ENCODE measurements at regions not wholly inside any gene's neighbourhood (a gene's known extent, or its start where the extent isn't known, plus 50 kb on each side); places are given as distances from the start of the nearest gene placed in this dataset.

GRCh38 chr2:8547284-8548064, 134.4 kb upstream of the ID2 start:
- no peak overlapping the region for H3K9ac ChIP-seq (ENCODE audit: insufficient read length, low read depth)
- no peaks in the 10 kb centered on the region for H3K27me3 ChIP-seq (ENCODE audit: insufficient read depth, insufficient read length)
- H3K4me3 ChIP-seq (ENCODE audit: insufficient read length, low read depth) = no peak overlapping the region
- H3K4me1 ChIP-seq (ENCODE audit: insufficient read depth, insufficient read length) = peaks cover 10% of the 10 kb centered on the region
- no peaks in the 10 kb centered on the region for H3K36me3 ChIP-seq (ENCODE audit: insufficient read depth, insufficient read length, low read length)
- DNase-seq (ENCODE audit: low read depth, low spot score) = no peak
- no peaks in the 10 kb centered on the region for H3K9me3 ChIP-seq (ENCODE audit: insufficient read depth, low read length)
- TF ChIP-seq YY1 (IDR thresholded peaks at IDR 0.05; ENCODE audit: insufficient read depth, insufficient read length) (no peak), SUZ12 (IDR thresholded peaks at IDR 0.05; ENCODE audit: extremely low read depth, insufficient read depth, insufficient read length) (no peak), ZNF274 (IDR thresholded peaks at IDR 0.05; ENCODE audit: low read depth, low read length) (no peak)

DNA sequence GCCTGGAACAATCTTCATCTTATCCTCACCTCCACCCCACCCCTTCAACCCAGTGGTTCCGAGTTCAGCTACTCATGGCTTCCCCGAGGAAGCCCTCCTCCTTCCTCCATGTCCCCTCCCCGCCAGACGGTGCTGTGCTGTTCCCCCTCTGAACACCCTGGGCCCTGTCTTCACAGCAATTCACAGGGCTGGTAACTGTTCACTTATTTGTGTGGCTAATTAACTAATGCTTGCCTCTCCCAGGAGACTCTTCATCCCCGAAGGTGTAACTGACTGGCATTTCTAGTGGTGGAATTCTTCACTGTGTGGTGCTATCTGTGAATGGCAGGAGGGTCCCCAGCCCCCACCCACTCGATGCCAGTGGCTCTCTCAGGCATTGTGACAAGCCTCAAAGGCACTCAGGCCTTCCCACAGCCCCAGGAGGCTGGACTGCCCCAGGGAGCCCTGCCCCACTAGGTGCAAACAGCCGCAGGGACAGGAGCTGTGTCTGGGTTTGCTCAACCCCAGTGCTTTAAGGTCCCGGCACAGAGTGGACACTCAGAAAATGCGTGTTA, 133.7 kb upstream of the ID2 start:
- H3K36me3 ChIP-seq (ENCODE audit: insufficient read depth, insufficient read length, low read length) = no peaks in the 10 kb centered on the region
- H3K4me3 ChIP-seq (ENCODE audit: insufficient read length, low read depth) = no peak overlapping the region
- H3K27me3 ChIP-seq (ENCODE audit: insufficient read depth, insufficient read length) = no peaks in the 10 kb centered on the region
- no peak overlapping the region for H3K9ac ChIP-seq (ENCODE audit: insufficient read length, low read depth)
- H3K9me3 ChIP-seq (ENCODE audit: insufficient read depth, low read length) = no peaks in the 10 kb centered on the region
- TF ChIP-seq SUZ12 (IDR thresholded peaks at IDR 0.05; ENCODE audit: extremely low read depth, insufficient read depth, insufficient read length) (no peak), YY1 (IDR thresholded peaks at IDR 0.05; ENCODE audit: insufficient read depth, insufficient read length) (no peak), ZNF274 (IDR thresholded peaks at IDR 0.05; ENCODE audit: low read depth, low read length) (no peak)
- DNase-seq (ENCODE audit: low read depth, low spot score) = no peak
- peaks cover 10% of the 10 kb centered on the region for H3K4me1 ChIP-seq (ENCODE audit: insufficient read depth, insufficient read length)

- Histone ChIP-seq H3K9me3 (ENCODE audit: insufficient read depth, low read length) (no peaks in the 10 kb centered on the region), H3K36me3 (ENCODE audit: insufficient read depth, insufficient read length, low read length) (no peaks in the 10 kb centered on the region), H3K4me1 (ENCODE audit: insufficient read depth, insufficient read length) (peaks cover 10% of the 10 kb centered on the region), H3K4me3 (ENCODE audit: insufficient read length, low read depth) (no peak overlapping the region), H3K27me3 (ENCODE audit: insufficient read depth, insufficient read length) (no peaks in the 10 kb centered on the region), H3K9ac (ENCODE audit: insufficient read length, low read depth) (no peak overlapping the region)
- TF ChIP-seq YY1 (IDR thresholded peaks at IDR 0.05; ENCODE audit: insufficient read depth, insufficient read length) (no peak), SUZ12 (IDR thresholded peaks at IDR 0.05; ENCODE audit: extremely low read depth, insufficient read depth, insufficient read length) (no peak), ZNF274 (IDR thresholded peaks at IDR 0.05; ENCODE audit: low read depth, low read length) (no peak)
- no peak for DNase-seq (ENCODE audit: low read depth, low spot score)
Measured at GRCh38 chr2:8548619-8549150, 133.2 kb upstream of the ID2 start.

- no peak overlapping the region for H3K9ac ChIP-seq (ENCODE audit: insufficient read length, low read depth)
- no peak for TF ChIP-seq ZNF274 (IDR thresholded peaks at IDR 0.05; ENCODE audit: low read depth, low read length)
- no peak for TF ChIP-seq YY1 (IDR thresholded peaks at IDR 0.05; ENCODE audit: insufficient read depth, insufficient read length)
- TF ChIP-seq SUZ12 (IDR thresholded peaks at IDR 0.05; ENCODE audit: extremely low read depth, insufficient read depth, insufficient read length) = no peak
- no peak for DNase-seq (ENCODE audit: low read depth, low spot score)
- H3K27me3 ChIP-seq (ENCODE audit: insufficient read depth, insufficient read length) = no peaks in the 10 kb centered on the region
- H3K4me3 ChIP-seq (ENCODE audit: insufficient read length, low read depth) = no peak overlapping the region
- no peaks in the 10 kb centered on the region for H3K36me3 ChIP-seq (ENCODE audit: insufficient read depth, insufficient read length, low read length)
- H3K9me3 ChIP-seq (ENCODE audit: insufficient read depth, low read length) = no peaks in the 10 kb centered on the region
- H3K4me1 ChIP-seq (ENCODE audit: insufficient read depth, insufficient read length) = peaks cover 10% of the 10 kb centered on the region
Measured at GRCh38 chr2:8549273-8549922, 132.5 kb upstream of the ID2 start.

DNA sequence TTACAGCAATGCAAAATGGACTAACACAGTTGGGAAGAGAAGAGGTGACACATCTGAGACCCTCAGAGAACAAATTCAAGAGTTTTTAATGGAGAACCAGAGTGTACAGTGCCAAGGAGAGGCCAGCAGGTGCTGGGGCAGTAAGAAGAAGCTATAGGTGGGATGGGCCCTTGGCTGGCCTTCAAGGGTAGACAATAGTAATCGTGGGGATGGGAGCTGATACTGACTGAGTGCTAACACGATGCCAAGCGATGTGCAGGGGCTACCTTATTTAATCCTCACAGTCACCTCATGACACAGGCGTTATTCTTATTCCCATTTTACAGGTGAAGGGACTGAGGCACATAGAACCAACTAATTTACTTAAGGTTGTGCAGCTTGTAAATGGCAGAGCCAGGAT, 131.9 kb upstream of the ID2 start:
- TF ChIP-seq SUZ12 (IDR thresholded peaks at IDR 0.05; ENCODE audit: extremely low read depth, insufficient read depth, insufficient read length) (no peak), ZNF274 (IDR thresholded peaks at IDR 0.05; ENCODE audit: low read depth, low read length) (no peak), YY1 (IDR thresholded peaks at IDR 0.05; ENCODE audit: insufficient read depth, insufficient read length) (no peak)
- Histone ChIP-seq H3K9ac (ENCODE audit: insufficient read length, low read depth) (no peak overlapping the region), H3K4me3 (ENCODE audit: insufficient read length, low read depth) (no peak overlapping the region), H3K9me3 (ENCODE audit: insufficient read depth, low read length) (no peaks in the 10 kb centered on the region), H3K4me1 (ENCODE audit: insufficient read depth, insufficient read length) (peaks cover 10% of the 10 kb centered on the region), H3K36me3 (ENCODE audit: insufficient read depth, insufficient read length, low read length) (no peaks in the 10 kb centered on the region), H3K27me3 (ENCODE audit: insufficient read depth, insufficient read length) (no peaks in the 10 kb centered on the region)
- DNase-seq (ENCODE audit: low read depth, low spot score) = no peak

DNA sequence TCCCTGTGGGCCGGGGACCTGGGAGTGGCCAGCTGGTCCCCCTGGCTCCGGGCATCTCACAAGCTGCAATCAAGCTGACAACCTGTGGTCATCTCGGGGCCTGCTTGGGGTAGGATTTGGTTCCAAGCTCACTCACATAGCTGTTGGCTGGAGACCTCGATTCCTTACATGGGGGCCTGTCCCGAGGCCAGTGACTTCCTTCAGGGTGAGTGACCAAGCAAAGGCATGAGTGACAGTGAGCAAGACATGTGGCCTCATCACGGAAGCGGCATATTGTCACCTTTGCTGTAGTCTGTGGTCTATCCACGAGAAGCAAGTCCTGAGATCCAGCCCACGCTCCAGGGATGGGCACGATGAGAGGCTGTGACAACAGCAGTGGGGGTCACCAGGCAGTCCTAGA, 131.4 kb upstream of the ID2 start:
- Histone ChIP-seq H3K9me3 (ENCODE audit: insufficient read depth, low read length) (no peaks in the 10 kb centered on the region), H3K27me3 (ENCODE audit: insufficient read depth, insufficient read length) (no peaks in the 10 kb centered on the region), H3K9ac (ENCODE audit: insufficient read length, low read depth) (no peak overlapping the region), H3K4me1 (ENCODE audit: insufficient read depth, insufficient read length) (peaks cover 10% of the 10 kb centered on the region), H3K4me3 (ENCODE audit: insufficient read length, low read depth) (no peak overlapping the region), H3K36me3 (ENCODE audit: insufficient read depth, insufficient read length, low read length) (no peaks in the 10 kb centered on the region)
- DNase-seq (ENCODE audit: low read depth, low spot score) = no peak
- TF ChIP-seq YY1 (IDR thresholded peaks at IDR 0.05; ENCODE audit: insufficient read depth, insufficient read length) (no peak), ZNF274 (IDR thresholded peaks at IDR 0.05; ENCODE audit: low read depth, low read length) (no peak), SUZ12 (IDR thresholded peaks at IDR 0.05; ENCODE audit: extremely low read depth, insufficient read depth, insufficient read length) (no peak)

Data from NT2/D1 (cell line).